Rectal smooth muscle tissue (tissue), 1 donor: ENCODE measurements at regions not wholly inside any gene's neighbourhood (a gene's known extent, or its start where the extent isn't known, plus 50 kb on each side); places are given as distances from the start of the nearest gene placed in this dataset.

ENCODE experiments used
- H3K27ac ChIP-seq: one replicate; pipeline ENCODE4 v1.7.0; 2013; ENCODE audit warnings: low read depth, low read length, inconsistent platforms
- H3K27me3 ChIP-seq: one replicate; pipeline ENCODE4 v1.7.0; 2013; ENCODE audit warnings: low read length; ENCODE audit not compliant: control insufficient read depth, insufficient read depth
- H3K36me3 ChIP-seq: one replicate; pipeline ENCODE4 v1.7.0; 2013; ENCODE audit warnings: low read length; ENCODE audit not compliant: control insufficient read depth, insufficient read depth
- H3K4me1 ChIP-seq: one replicate; pipeline ENCODE4 v1.7.0; 2013; ENCODE audit warnings: low read length; ENCODE audit not compliant: control insufficient read depth, insufficient read depth
- H3K4me3 ChIP-seq: one replicate; pipeline ENCODE4 v1.7.0; 2013; ENCODE audit warnings: low read length
- H3K9ac ChIP-seq: one replicate; pipeline ENCODE4 v1.7.0; 2013; ENCODE audit warnings: low read length

GRCh38 chr4:125811892-125812291 lies 497.1 kb downstream of the FAT4 start:
- Histone ChIP-seq H3K36me3 (no peaks in the 10 kb centered on the region), H3K4me1 (no peaks in the 10 kb centered on the region), H3K27ac (no peak overlapping the region), H3K27me3 (no peaks in the 10 kb centered on the region), H3K9ac (no peak overlapping the region), H3K4me3 (no peak overlapping the region)

GRCh38 chr4:125826801-125827695 lies 512.3 kb downstream of the FAT4 start:
- no peak overlapping the region for H3K4me3 ChIP-seq
- H3K4me1 ChIP-seq, result no peaks in the 10 kb centered on the region
- no peak overlapping the region for H3K9ac ChIP-seq
- H3K36me3 ChIP-seq, result no peaks in the 10 kb centered on the region
- H3K27ac ChIP-seq, result no peak overlapping the region
- no peaks in the 10 kb centered on the region for H3K27me3 ChIP-seq

- Histone ChIP-seq H3K27me3 (no peaks in the 10 kb centered on the region), H3K27ac (no peak overlapping the region), H3K4me3 (no peak overlapping the region), H3K9ac (no peak overlapping the region), H3K4me1 (no peaks in the 10 kb centered on the region), H3K36me3 (no peaks in the 10 kb centered on the region)
Measured at GRCh38 chr4:125827696-125828052, 512.9 kb downstream of the FAT4 start.

- H3K9ac ChIP-seq, result no peak overlapping the region
- H3K27ac ChIP-seq, result no peak overlapping the region
- H3K4me1 ChIP-seq, result no peaks in the 10 kb centered on the region
- no peak overlapping the region for H3K4me3 ChIP-seq
- no peaks in the 10 kb centered on the region for H3K36me3 ChIP-seq
- no peaks in the 10 kb centered on the region for H3K27me3 ChIP-seq
Measured at GRCh38 chr4:125828346-125828745, 513.6 kb downstream of the FAT4 start.

GRCh38 chr4:125832161-125832560 lies 517.4 kb downstream of the FAT4 start:
- H3K27ac ChIP-seq, result no peak overlapping the region
- no peak overlapping the region for H3K9ac ChIP-seq
- no peaks in the 10 kb centered on the region for H3K36me3 ChIP-seq
- H3K4me3 ChIP-seq, result no peak overlapping the region
- H3K27me3 ChIP-seq, result no peaks in the 10 kb centered on the region
- no peaks in the 10 kb centered on the region for H3K4me1 ChIP-seq

GRCh38 chr4:125836597-125837195 lies 521.9 kb downstream of the FAT4 start:
- no peaks in the 10 kb centered on the region for H3K36me3 ChIP-seq
- no peak overlapping the region for H3K9ac ChIP-seq
- no peak overlapping the region for H3K27ac ChIP-seq
- H3K4me1 ChIP-seq, result no peaks in the 10 kb centered on the region
- no peak overlapping the region for H3K4me3 ChIP-seq
- H3K27me3 ChIP-seq, result no peaks in the 10 kb centered on the region

- Histone ChIP-seq H3K27me3 (no peaks in the 10 kb centered on the region), H3K27ac (no peak overlapping the region), H3K36me3 (no peaks in the 10 kb centered on the region), H3K4me3 (no peak overlapping the region), H3K4me1 (no peaks in the 10 kb centered on the region), H3K9ac (no peak overlapping the region)
Measured at GRCh38 chr4:125837493-125838201, 522.9 kb downstream of the FAT4 start.

GRCh38 chr4:125838202-125838601 lies 523.4 kb downstream of the FAT4 start:
- Histone ChIP-seq H3K36me3 (no peaks in the 10 kb centered on the region), H3K27me3 (no peaks in the 10 kb centered on the region), H3K4me1 (no peaks in the 10 kb centered on the region), H3K4me3 (no peak overlapping the region), H3K9ac (no peak overlapping the region), H3K27ac (no peak overlapping the region)

GRCh38 chr4:125838924-125839323 lies 524.2 kb downstream of the FAT4 start:
- H3K27ac ChIP-seq, result no peak overlapping the region
- H3K27me3 ChIP-seq, result no peaks in the 10 kb centered on the region
- no peaks in the 10 kb centered on the region for H3K4me1 ChIP-seq
- no peak overlapping the region for H3K9ac ChIP-seq
- H3K4me3 ChIP-seq, result no peak overlapping the region
- no peaks in the 10 kb centered on the region for H3K36me3 ChIP-seq

- no peaks in the 10 kb centered on the region for H3K36me3 ChIP-seq
- H3K4me3 ChIP-seq, result no peak overlapping the region
- no peaks in the 10 kb centered on the region for H3K27me3 ChIP-seq
- H3K4me1 ChIP-seq, result no peaks in the 10 kb centered on the region
- no peak overlapping the region for H3K9ac ChIP-seq
- no peak overlapping the region for H3K27ac ChIP-seq
Measured at GRCh38 chr4:125843947-125844346, 529.2 kb downstream of the FAT4 start.

GRCh38 chr4:125847518-125847917 lies 532.8 kb downstream of the FAT4 start:
- Histone ChIP-seq H3K9ac (no peak overlapping the region), H3K27ac (no peak overlapping the region), H3K27me3 (no peaks in the 10 kb centered on the region), H3K4me3 (no peak overlapping the region), H3K4me1 (no peaks in the 10 kb centered on the region), H3K36me3 (no peaks in the 10 kb centered on the region)

GRCh38 chr4:125849869-125850268 lies 535.1 kb downstream of the FAT4 start:
- no peak overlapping the region for H3K4me3 ChIP-seq
- H3K9ac ChIP-seq, result no peak overlapping the region
- no peak overlapping the region for H3K27ac ChIP-seq
- H3K27me3 ChIP-seq, result no peaks in the 10 kb centered on the region
- no peaks in the 10 kb centered on the region for H3K36me3 ChIP-seq
- no peaks in the 10 kb centered on the region for H3K4me1 ChIP-seq
